RPMI7951 (cell line): ENCODE measurements at regions not wholly inside any gene's neighbourhood (a gene's known extent, or its start where the extent isn't known, plus 50 kb on each side); places are given as distances from the start of the nearest gene placed in this dataset.
"Not testable (repeated sequence)": the region's sequence is repeated elsewhere in the genome, so short reads cannot be mapped to it uniquely, and the experiment has no call there.

Source experiments
- DNase-seq: peaks from one replicate; pipeline ENCODE4 v3.0.0-alpha.2; 2012; ENCODE audit warnings: low read depth

DNA sequence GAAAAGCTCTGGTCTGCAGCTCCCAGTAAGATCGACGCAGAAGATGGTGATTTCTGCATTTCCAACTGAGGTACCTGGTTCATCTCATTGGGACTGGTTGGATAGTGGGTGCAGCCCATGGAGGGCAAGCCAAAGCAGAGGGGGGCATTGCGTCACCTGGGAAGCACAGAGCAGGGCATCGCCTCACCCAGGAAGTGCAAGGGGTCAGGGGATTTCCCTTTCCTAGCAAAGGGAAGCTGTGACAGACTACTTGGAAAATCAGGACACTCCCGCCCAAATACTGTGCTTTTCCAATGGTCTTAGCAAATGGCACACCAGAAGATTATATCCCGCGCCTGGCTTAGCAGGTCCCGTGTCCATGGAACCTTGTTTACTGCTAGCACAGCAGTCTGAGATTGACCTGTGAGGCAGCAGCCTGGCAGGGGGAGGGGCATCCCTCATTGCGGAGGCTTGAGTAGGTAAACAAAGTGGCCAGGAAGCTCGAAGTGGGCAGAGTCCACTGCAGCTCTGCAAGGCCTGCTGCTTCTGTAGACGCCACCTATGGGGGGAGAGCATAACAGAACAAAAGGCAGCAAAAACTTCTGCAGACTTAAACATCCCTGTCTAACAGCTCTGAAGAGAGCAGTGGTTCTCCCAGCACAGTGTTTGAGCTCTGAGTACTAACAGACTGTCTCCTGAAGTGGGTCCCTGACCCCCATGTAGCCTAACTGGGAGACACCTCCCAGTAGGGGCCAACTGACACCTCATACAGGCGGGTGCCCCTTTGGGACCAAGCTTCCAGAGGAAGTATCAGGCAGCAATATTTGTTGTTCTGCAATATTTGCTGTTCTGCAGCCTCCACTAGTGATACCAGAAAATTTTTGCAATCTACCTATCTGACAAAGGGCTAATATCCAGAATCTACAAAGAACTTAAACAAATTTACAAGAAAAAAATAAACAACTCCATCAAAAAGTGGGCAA, 871.7 kb downstream of the IGSF11 start:
- DNase-seq = not testable (repeated sequence)

DNA sequence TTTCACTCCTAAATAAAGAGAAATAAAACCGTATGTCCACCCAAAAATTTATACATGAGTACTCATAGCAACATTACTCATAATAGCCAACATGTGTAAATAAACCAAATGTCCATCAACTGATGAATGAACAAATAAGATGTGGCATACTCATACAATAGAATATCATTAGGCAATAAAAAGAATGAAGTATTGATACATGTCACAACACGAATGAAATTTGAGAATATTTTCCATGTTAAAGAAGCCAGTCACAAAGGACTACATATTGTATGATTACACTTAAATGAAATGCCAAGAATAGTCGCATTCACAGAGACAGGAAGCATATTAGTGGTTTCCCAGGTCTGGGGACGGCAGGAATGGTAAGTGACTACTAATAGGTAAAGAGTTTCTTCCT, 869.2 kb downstream of the IGSF11 start:
- DNase-seq = no peak

DNA sequence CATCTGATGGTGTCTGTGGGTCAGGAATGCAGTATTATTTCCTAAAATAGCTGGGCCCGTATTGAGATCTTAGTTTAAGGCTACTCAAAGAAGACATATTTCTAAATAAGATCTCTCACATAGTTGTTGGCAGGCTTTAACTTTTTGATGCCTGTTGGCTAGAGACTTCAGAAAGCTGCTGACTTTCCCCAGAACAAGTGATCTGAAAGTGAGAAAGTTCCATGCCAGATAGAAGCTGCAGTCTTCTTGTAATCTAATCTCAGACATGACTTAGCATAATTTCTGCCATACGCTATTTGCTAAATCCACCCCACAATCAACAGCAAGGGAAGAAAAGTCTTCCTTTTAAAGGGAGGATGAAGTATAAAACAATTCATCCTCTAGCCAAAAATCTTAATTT, 867.1 kb downstream of the IGSF11 start:
- DNase-seq = no peak

GRCh38 chr3:118168175-118168574, 866.5 kb downstream of the IGSF11 start:
- DNase-seq = no peak

- DNase-seq = no peak
Observed at GRCh38 chr3:118171236-118171852, 863.3 kb downstream of the IGSF11 start.

DNA sequence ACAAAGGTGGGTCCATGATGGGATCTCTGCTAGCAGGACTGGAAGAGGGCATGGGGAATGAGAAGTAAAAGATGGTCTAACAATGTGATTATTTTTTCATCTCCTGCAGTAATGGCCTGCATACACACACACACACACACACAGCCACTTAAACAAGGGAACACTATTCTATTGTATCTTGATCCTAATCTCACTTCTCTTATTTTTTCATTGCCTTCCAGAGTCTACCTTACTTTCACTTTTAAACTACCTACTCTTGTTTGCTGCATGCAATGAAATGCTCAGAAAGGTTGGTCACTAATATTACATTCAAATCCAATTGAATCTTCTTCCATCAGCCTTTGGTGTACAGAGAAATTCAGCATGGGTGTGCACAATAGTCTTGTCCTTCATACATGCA, 853.8 kb downstream of the IGSF11 start:
- no peak for DNase-seq

DNA sequence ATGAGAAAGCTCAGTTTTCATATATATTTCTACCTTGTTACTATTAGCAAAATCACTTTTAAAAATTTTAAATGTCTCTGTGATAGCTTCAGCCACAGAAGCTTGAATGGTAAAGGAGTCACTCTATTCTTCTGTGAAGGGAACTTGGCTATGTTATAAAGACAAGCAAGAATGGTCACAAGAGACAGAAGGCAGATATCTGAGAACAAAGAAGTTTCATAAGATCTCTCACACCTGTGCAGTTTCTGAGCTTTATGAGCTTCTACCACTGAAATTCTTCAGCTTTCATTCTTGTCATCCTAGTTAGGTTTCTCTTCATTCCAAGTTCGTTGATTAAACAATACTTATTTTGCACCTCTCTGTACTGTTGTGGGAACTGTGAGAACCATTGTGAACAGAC, 853.4 kb downstream of the IGSF11 start:
- no peak for DNase-seq

DNA sequence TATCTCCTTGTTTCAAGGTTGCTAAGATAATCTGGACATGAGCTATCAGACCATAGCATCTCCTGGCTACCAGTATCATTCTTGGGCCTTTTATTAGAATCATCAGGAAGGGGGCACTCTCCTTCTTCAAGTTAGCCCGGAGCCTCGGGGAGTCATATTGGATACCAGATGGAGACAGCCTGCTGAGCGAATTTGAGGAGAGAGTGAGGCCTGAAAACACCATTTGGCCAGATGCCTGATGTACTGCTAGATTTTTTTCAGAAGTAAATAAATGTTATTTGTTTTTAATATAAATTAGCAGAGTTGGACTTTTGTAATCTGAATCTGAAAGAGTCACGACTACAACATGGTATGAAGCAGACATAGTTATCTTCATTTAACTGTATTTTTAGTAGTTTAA, 848.6 kb downstream of the IGSF11 start:
- DNase-seq = no peak

DNA sequence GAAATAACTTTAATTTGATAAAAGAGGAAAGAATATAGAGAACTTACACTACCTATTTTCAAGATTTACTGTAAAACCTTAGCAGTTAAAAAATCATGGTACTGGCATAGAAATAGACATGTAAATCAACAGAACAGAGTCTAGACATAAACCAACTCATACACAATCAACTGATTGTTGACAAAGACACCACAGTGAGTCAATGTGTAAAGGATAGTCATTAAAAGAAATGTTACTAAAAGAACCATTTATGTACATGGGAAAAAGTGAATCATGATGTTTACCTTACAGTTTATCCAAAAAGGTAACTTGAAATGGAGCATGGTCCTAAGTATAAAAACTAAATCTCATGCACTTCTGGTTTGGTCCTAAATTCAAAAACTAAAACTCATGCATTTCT, 847.4 kb downstream of the IGSF11 start:
- no peak for DNase-seq

- DNase-seq = no peak
Observed at GRCh38 chr3:118196183-118196582, 838.5 kb downstream of the IGSF11 start.

GRCh38 chr3:118199044-118199443, 835.6 kb downstream of the IGSF11 start:
- DNase-seq = no peak

GRCh38 chr3:118204052-118204656, 830.5 kb downstream of the IGSF11 start:
- no peak for DNase-seq

- DNase-seq = no peak
Observed at GRCh38 chr3:118207271-118207670, 827.4 kb downstream of the IGSF11 start.

GRCh38 chr3:118208642-118209041, 826.0 kb downstream of the IGSF11 start:
- no peak for DNase-seq

DNA sequence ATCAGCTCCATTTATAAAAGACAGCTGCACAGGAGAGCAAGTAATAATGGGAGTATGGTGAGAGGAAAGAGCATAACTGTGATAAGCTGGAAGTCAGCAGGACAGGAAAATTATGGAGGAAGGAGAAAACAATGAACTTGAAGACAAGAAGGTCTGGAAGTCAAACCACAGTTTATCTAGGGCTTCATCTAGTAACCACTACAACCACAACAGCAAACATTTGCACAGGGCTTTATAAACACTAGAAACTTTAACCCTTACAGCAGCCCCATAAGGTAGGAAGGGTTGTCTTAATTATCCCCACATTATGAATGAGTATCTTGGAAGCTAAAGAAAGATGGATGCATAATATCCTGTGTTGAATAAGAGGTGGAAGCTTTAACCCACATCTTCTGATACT, 820.8 kb downstream of the IGSF11 start:
- no peak for DNase-seq

- no peak for DNase-seq
Observed at GRCh38 chr3:118226206-118226605, 808.4 kb downstream of the IGSF11 start.

- no peak for DNase-seq
Observed at GRCh38 chr3:118227191-118227590, 807.5 kb downstream of the IGSF11 start.

DNA sequence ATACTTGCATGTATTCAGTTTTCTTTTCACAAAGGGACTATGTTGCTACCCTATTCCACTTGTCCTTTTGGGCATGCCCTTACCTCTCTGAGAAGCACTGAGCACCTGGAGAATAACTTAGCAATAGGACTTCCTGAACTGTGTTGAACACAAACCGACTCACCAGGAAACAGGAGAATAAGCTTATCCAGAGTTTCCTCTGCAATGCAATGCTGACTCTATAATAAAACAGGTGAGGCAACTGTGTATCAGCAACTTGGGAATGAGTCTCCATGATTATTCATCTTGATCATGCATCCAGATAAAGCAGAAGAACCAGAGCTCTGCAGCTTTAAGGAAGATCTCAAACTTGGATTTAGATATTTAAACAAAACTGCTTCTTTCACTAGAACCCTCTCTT, 806.5 kb downstream of the IGSF11 start:
- no peak for DNase-seq

DNA sequence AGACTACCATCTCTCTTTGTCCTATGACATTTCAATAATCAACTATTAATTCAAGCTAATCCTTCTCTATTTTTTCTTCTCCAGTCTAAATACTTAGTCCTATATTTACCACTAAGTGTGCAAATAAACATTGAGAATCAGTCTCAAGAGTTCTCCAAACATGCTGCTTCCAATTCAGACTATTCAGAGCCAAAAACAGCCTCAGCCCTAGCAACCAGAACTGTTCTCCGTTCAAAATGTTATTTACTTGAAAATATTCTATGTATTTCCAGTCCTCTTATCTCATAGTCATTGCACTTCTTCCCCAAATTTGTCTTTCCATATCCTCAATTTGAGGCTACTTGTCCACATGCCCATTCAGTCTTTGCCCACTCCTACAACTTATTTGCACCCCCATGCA, 805.5 kb downstream of the IGSF11 start:
- no peak for DNase-seq

GRCh38 chr3:118231578-118231977, 803.1 kb downstream of the IGSF11 start:
- DNase-seq = no peak

GRCh38 chr3:118239253-118239652, 795.4 kb downstream of the IGSF11 start:
- DNase-seq = no peak

- no peak for DNase-seq
Observed at GRCh38 chr3:118244761-118245160, 789.9 kb downstream of the IGSF11 start.

GRCh38 chr3:118245312-118245711, 789.3 kb downstream of the IGSF11 start:
- no peak for DNase-seq
